Mucosa of descending colon (tissue), 3 donors: ENCODE measurements at regions not wholly inside any gene's neighbourhood (a gene's known extent, or its start where the extent isn't known, plus 50 kb on each side); places are given as distances from the start of the nearest gene placed in this dataset.

Experiments used
- ATAC-seq: fragments of 200-7000 bp; cut with Tn5 transposase; one replicate; pipeline ENCODE4 v1.9.1; 2020; ENCODE audit warnings: mild to moderate bottlenecking, moderate library complexity
- DNase-seq, 3 donors: peaks; one replicate each; pipeline ENCODE4 v3.0.0-alpha.2; 2020
- H3K36me3 ChIP-seq: fragments of 200-600 bp; one replicate; pipeline ENCODE4 v1.8.0; 2021; ENCODE audit warnings: low read depth, mild to moderate bottlenecking
- H3K4me1 ChIP-seq: fragments of 200-600 bp; one replicate; pipeline ENCODE4 v1.8.0; 2021; ENCODE audit warnings: low read depth, mild to moderate bottlenecking
- H3K4me3 ChIP-seq: fragments of 200-600 bp; one replicate; pipeline ENCODE4 v1.8.0; 2021; ENCODE audit warnings: mild to moderate bottlenecking
- H3K9me3 ChIP-seq: fragments of 200-600 bp; one replicate; pipeline ENCODE4 v1.8.0; 2021; ENCODE audit warnings: mild to moderate bottlenecking
- CTCF ChIP-seq: fragments of 200-600 bp; IDR thresholded peaks from one replicate; pipeline ENCODE4 v1.8.0; 2022; ENCODE audit warnings: antibody characterized with exemption, mild to moderate bottlenecking
- intact Hi-C, 2 donors: fragments of 100-400 bp; cut with DNase I in 1 of 2; cut with micrococcal nuclease in 1 of 2; formaldehyde crosslinking; loops; one replicate each; pipeline versions ENCODE4 v1.11.0 to v1.11.1; 2022; cut with DNase I, micrococcal nuclease
- donor health status: DM: no; HTN: no; CAD: no; lungs with moderate emphysema.
- donor health status: DM: no; HTN: no; CAD: no.
- donor health status: DM: no; HTN: yes; CAD: no.

GRCh38 chr3:11089931-11090330 lies 64.4 kb upstream of the HRH1 start:
- intact Hi-C loops = no loop called here
- no peak for TF ChIP-seq CTCF
- H3K4me3 ChIP-seq = no peak overlapping the region
- ATAC-seq = no peak
- no peaks in the 10 kb centered on the region for H3K9me3 ChIP-seq
- no peak for DNase-seq
- H3K36me3 ChIP-seq = no peaks in the 10 kb centered on the region
- no peaks in the 10 kb centered on the region for H3K4me1 ChIP-seq

GRCh38 chr3:11090551-11090950 lies 63.7 kb upstream of the HRH1 start:
- Histone ChIP-seq H3K9me3 (no peaks in the 10 kb centered on the region), H3K4me1 (no peaks in the 10 kb centered on the region), H3K4me3 (no peak overlapping the region), H3K36me3 (no peaks in the 10 kb centered on the region)
- DNase-seq (no peak), ATAC-seq (no peak)
- no peak for TF ChIP-seq CTCF
- intact Hi-C loops = no loop called here

GRCh38 chr3:11091088-11091590 lies 63.2 kb upstream of the HRH1 start:
- Histone ChIP-seq H3K4me1 (no peaks in the 10 kb centered on the region), H3K36me3 (no peaks in the 10 kb centered on the region), H3K9me3 (no peaks in the 10 kb centered on the region), H3K4me3 (no peak overlapping the region)
- intact Hi-C loops = no loop called here
- TF ChIP-seq CTCF = no peak
- ATAC-seq = no peak
- no peak for DNase-seq

- no peak for ATAC-seq
- Histone ChIP-seq H3K4me1 (peaks cover 5% of the 10 kb centered on the region), H3K9me3 (no peaks in the 10 kb centered on the region), H3K36me3 (no peaks in the 10 kb centered on the region), H3K4me3 (no peak overlapping the region)
- DNase-seq = no peak
- TF ChIP-seq CTCF = no peak
- intact Hi-C loops = no loop called here
These were observed 62.5 kb upstream of the HRH1 start for GRCh38 chr3:11091791-11092190.

GRCh38 chr3:11093823-11094340 lies 60.4 kb upstream of the HRH1 start:
- no peak for DNase-seq
- no peaks in the 10 kb centered on the region for H3K9me3 ChIP-seq
- no peak overlapping the region for H3K4me3 ChIP-seq
- TF ChIP-seq CTCF = no peak
- peaks cover 5% of the 10 kb centered on the region for H3K4me1 ChIP-seq
- intact Hi-C loops = no loop called here
- H3K36me3 ChIP-seq = no peaks in the 10 kb centered on the region
- ATAC-seq = no peak

GRCh38 chr3:11095932-11096265 lies 58.4 kb upstream of the HRH1 start:
- Histone ChIP-seq H3K36me3 (no peaks in the 10 kb centered on the region), H3K4me3 (no peak overlapping the region), H3K4me1 (peaks cover 5% of the 10 kb centered on the region), H3K9me3 (no peaks in the 10 kb centered on the region)
- no peak for DNase-seq
- no peak for TF ChIP-seq CTCF
- intact Hi-C loops = no loop called here
- ATAC-seq = no peak
